ENCODE measurements at regions not wholly inside any gene's neighbourhood (a gene's known extent, or its start where the extent isn't known, plus 50 kb on each side); places are given as distances from the start of the nearest gene placed in this dataset.

DNA sequence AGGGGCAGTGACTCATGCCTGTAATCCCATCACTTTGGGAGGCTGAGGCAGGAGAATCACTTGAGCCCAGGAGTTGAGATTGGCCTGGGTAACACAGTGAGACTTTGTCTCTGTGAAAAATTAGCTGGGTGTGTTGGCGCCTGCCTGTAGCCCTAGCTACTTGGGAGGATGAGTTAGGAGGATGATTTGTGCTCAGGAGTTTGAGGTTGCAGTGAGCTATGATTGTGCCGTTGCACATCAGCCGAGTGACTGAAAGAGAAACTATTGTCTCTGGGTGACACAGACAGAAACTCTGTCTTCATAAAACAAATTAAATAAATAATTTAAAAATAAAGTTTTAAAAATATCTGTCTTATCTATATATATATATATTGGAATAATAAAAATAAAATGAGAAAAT lies 1844.6 kb upstream of the PIK3C3 start:
- Histone ChIP-seq H3K9me2 (replicated peaks; ENCODE audit: control insufficient read depth, low read length) (no peaks in the 10 kb centered on the region), H3K79me2 (ENCODE audit: control insufficient read depth, low read length) (no peaks in the 10 kb centered on the region), H4K20me1 (ENCODE audit: control insufficient read depth, insufficient read depth, low read depth, low read length) (no peaks in the 10 kb centered on the region), H3K27ac (ENCODE audit: low read depth, low read length) (no peak overlapping the region), H3K4me3 (ENCODE audit: low read length) (no peak overlapping the region), H3K9me3 (ENCODE audit: control insufficient read depth, insufficient read depth, low read length) (no peaks in the 10 kb centered on the region), H3F3A (ENCODE audit: control insufficient read depth, insufficient read depth) (no peaks in the 10 kb centered on the region), H3K4me1 (ENCODE audit: control insufficient read depth, low read length) (no peaks in the 10 kb centered on the region), H3K36me3 (ENCODE audit: control insufficient read depth, low read length) (no peaks in the 10 kb centered on the region), H3K4me2 (ENCODE audit: low read length) (no peak overlapping the region), H3K27me3 (ENCODE audit: control insufficient read depth, low read length) (no peaks in the 10 kb centered on the region)
- TF ChIP-seq, protein P1, sequence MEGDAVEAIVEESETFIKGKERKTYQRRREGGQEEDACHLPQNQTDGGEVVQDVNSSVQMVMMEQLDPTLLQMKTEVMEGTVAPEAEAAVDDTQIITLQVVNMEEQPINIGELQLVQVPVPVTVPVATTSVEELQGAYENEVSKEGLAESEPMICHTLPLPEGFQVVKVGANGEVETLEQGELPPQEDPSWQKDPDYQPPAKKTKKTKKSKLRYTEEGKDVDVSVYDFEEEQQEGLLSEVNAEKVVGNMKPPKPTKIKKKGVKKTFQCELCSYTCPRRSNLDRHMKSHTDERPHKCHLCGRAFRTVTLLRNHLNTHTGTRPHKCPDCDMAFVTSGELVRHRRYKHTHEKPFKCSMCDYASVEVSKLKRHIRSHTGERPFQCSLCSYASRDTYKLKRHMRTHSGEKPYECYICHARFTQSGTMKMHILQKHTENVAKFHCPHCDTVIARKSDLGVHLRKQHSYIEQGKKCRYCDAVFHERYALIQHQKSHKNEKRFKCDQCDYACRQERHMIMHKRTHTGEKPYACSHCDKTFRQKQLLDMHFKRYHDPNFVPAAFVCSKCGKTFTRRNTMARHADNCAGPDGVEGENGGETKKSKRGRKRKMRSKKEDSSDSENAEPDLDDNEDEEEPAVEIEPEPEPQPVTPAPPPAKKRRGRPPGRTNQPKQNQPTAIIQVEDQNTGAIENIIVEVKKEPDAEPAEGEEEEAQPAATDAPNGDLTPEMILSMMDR (IDR thresholded peaks at IDR 0.05; ENCODE audit: low read depth, low read length, poor library complexity, severe bottlenecking), result no peak
- TF ChIP-seq EZH2phosphoT487 (IDR thresholded peaks at IDR 0.05; ENCODE audit: borderline replicate concordance, low read length), result no peak

- Histone ChIP-seq H3F3A (ENCODE audit: control insufficient read depth, insufficient read depth) (no peaks in the 10 kb centered on the region), H3K36me3 (ENCODE audit: control insufficient read depth, low read length) (no peaks in the 10 kb centered on the region), H3K4me2 (ENCODE audit: low read length) (no peak overlapping the region), H3K4me1 (ENCODE audit: control insufficient read depth, low read length) (no peaks in the 10 kb centered on the region), H3K4me3 (ENCODE audit: low read length) (no peak overlapping the region), H3K9me3 (ENCODE audit: control insufficient read depth, insufficient read depth, low read length) (no peaks in the 10 kb centered on the region), H3K9me2 (replicated peaks; ENCODE audit: control insufficient read depth, low read length) (no peaks in the 10 kb centered on the region), H3K27ac (ENCODE audit: low read depth, low read length) (no peak overlapping the region), H4K20me1 (ENCODE audit: control insufficient read depth, insufficient read depth, low read depth, low read length) (no peaks in the 10 kb centered on the region), H3K79me2 (ENCODE audit: control insufficient read depth, low read length) (no peaks in the 10 kb centered on the region), H3K27me3 (ENCODE audit: control insufficient read depth, low read length) (no peaks in the 10 kb centered on the region)
- no peak for TF ChIP-seq EZH2phosphoT487 (IDR thresholded peaks at IDR 0.05; ENCODE audit: borderline replicate concordance, low read length)
- TF ChIP-seq, protein P1 (IDR thresholded peaks at IDR 0.05; ENCODE audit: low read depth, low read length, poor library complexity, severe bottlenecking), result no peak
These were observed 1845.6 kb upstream of the PIK3C3 start for GRCh38 chr18:40109252-40110049.

GRCh38 chr18:40108596-40108995 lies 1846.4 kb upstream of the PIK3C3 start:
- H3K9me2 ChIP-seq (replicated peaks; ENCODE audit: control insufficient read depth, low read length), result no peaks in the 10 kb centered on the region
- H3F3A ChIP-seq (ENCODE audit: control insufficient read depth, insufficient read depth), result no peaks in the 10 kb centered on the region
- H3K27me3 ChIP-seq (ENCODE audit: control insufficient read depth, low read length), result no peaks in the 10 kb centered on the region
- H3K4me3 ChIP-seq (ENCODE audit: low read length), result no peak overlapping the region
- H3K4me1 ChIP-seq (ENCODE audit: control insufficient read depth, low read length), result no peaks in the 10 kb centered on the region
- no peak overlapping the region for H3K27ac ChIP-seq (ENCODE audit: low read depth, low read length)
- H3K79me2 ChIP-seq (ENCODE audit: control insufficient read depth, low read length), result no peaks in the 10 kb centered on the region
- no peaks in the 10 kb centered on the region for H3K36me3 ChIP-seq (ENCODE audit: control insufficient read depth, low read length)
- no peak for TF ChIP-seq EZH2phosphoT487 (IDR thresholded peaks at IDR 0.05; ENCODE audit: borderline replicate concordance, low read length)
- TF ChIP-seq, protein P1 (IDR thresholded peaks at IDR 0.05; ENCODE audit: low read depth, low read length, poor library complexity, severe bottlenecking), result no peak
- no peaks in the 10 kb centered on the region for H3K9me3 ChIP-seq (ENCODE audit: control insufficient read depth, insufficient read depth, low read length)
- H4K20me1 ChIP-seq (ENCODE audit: control insufficient read depth, insufficient read depth, low read depth, low read length), result no peaks in the 10 kb centered on the region
- H3K4me2 ChIP-seq (ENCODE audit: low read length), result no peak overlapping the region

All from DOHH2 (cell line).